ENCODE measurements at regions not wholly inside any gene's neighbourhood (a gene's known extent, or its start where the extent isn't known, plus 50 kb on each side); places are given as distances from the start of the nearest gene placed in this dataset.
"Not testable (repeated sequence)": the region's sequence is repeated elsewhere in the genome, so short reads cannot be mapped to it uniquely, and the experiment has no call there.

DNA sequence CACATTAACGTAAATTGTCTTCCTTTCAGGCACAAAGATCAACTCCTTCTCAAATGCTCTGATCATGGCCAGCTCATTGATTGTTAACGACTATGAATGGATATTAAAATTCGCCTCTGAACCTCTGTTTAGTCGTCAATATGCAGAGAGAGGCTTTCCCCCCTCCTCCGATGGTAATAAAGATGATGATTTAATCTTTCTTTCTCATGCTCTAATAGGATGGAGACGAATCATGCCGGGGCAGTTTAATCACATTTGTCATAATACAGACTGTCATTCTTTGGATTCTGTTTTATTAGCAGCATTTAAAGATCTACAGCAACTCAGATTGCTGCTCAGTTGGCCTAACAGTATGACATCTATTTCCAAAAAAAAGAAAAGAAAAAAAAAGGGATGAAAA is 132.9 kb downstream of the SREK1 start:
- H3K4me3 ChIP-seq (ENCODE audit: low read depth, low read length), result no peak overlapping the region
- TF ChIP-seq, protein P1, sequence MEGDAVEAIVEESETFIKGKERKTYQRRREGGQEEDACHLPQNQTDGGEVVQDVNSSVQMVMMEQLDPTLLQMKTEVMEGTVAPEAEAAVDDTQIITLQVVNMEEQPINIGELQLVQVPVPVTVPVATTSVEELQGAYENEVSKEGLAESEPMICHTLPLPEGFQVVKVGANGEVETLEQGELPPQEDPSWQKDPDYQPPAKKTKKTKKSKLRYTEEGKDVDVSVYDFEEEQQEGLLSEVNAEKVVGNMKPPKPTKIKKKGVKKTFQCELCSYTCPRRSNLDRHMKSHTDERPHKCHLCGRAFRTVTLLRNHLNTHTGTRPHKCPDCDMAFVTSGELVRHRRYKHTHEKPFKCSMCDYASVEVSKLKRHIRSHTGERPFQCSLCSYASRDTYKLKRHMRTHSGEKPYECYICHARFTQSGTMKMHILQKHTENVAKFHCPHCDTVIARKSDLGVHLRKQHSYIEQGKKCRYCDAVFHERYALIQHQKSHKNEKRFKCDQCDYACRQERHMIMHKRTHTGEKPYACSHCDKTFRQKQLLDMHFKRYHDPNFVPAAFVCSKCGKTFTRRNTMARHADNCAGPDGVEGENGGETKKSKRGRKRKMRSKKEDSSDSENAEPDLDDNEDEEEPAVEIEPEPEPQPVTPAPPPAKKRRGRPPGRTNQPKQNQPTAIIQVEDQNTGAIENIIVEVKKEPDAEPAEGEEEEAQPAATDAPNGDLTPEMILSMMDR (IDR thresholded peaks at IDR 0.05; ENCODE audit: insufficient read depth, low read length, missing control alignments), result no peak
- CTCF ChIA-PET, result interaction anchor here (0.6 kb wide), 1 partner anchor 92 kb away, joined by 3 read pairs; no protein-coding TSS in a partner anchor
- no peak for DNase-seq (ENCODE audit: low read depth, low spot score)
- POLR2A ChIA-PET, result no interaction called here

DNA sequence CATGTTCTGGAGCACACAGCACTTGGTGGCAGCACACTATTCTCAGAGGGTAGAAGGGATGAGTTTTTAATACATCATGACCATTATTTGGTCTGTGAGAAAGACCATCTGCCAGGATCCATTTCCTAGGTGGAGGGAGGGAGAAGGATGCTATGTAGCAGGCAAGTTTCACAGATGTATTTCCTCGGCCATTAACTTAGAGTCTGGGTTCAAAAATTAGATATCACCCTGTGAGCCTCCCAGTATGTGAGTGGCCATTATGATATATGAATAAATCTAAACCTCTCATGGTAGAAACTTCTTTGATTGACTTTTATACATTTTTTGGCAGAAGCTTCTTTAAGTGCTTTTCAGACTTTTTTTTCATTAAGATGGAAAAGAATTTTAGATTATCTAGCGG is 133.9 kb downstream of the SREK1 start:
- TF ChIP-seq, protein P1 (IDR thresholded peaks at IDR 0.05; ENCODE audit: insufficient read depth, low read length, missing control alignments), result no peak
- ChIA-PET POLR2A (no interaction called here), CTCF (no interaction called here)
- H3K4me3 ChIP-seq (ENCODE audit: low read depth, low read length), result no peak overlapping the region
- no peak for DNase-seq (ENCODE audit: low read depth, low spot score)

DNA sequence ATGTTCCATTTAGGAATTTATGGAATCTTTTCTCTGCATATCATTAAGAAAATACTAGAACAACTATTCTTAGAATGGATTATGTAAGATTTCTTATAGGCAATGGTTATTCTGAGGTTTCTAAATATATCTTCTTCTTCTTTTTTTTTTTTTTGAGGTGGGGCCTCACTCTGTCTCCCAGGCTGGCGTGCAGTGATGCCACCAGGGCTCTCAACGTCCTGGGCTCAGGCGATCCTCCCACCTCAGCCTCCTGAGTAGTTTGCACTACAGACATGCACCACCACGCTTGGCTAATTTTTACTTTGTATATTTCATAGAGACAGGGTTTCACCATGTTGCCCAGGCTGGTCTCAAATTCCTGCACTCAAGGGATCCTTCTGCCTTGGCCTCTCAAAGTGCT is 137.2 kb downstream of the SREK1 start:
- TF ChIP-seq, protein P1 (IDR thresholded peaks at IDR 0.05; ENCODE audit: insufficient read depth, low read length, missing control alignments), result no peak
- H3K4me3 ChIP-seq (ENCODE audit: low read depth, low read length), result no peak overlapping the region
- CTCF ChIA-PET, result no interaction called here
- no peak for DNase-seq (ENCODE audit: low read depth, low spot score)
- POLR2A ChIA-PET, result no interaction called here

DNA sequence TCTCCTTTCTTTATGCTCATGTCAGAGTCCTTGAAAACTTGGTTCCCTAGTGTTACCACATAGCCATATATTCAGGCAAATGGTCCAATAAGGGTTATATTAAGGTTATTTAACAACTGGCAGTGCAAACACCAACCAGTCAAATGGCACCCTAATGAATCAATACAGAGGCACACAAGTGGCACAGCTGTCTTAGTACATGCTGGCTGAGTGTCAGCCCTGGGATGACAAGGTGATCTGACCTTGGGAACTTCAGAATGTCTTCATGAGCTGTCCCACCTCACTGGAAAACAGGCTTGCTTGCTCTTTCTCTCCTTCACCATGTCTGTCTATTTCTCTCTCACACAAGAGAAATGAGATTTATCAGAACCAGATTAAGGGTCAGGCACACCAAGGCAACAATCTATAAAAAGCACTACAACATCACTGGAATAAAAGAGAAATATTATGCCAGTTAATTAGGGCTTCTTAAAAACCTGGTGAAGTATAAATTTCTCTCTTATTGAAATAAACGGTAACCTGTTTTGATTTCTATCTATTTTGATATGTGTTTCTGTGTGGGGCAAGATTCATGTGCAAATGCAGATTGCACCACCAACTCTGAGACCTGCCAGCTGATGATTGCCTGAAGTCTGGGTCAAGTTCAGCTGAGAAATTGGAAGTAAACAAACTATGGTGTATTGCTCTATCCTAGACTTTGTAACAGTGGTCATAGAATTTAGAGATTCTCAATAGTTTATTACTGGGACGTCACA is 140.7 kb downstream of the SREK1 start:
- ChIA-PET POLR2A (no interaction called here), CTCF (interaction anchor here (1.7 kb wide), 1 partner anchor 22 kb away, joined by 4 read pairs; no protein-coding TSS in a partner anchor)
- no peak overlapping the region for H3K4me3 ChIP-seq (ENCODE audit: low read depth, low read length)
- TF ChIP-seq, protein P1 (IDR thresholded peaks at IDR 0.05; ENCODE audit: insufficient read depth, low read length, missing control alignments), result no peak
- no peak for DNase-seq (ENCODE audit: low read depth, low spot score)

DNA sequence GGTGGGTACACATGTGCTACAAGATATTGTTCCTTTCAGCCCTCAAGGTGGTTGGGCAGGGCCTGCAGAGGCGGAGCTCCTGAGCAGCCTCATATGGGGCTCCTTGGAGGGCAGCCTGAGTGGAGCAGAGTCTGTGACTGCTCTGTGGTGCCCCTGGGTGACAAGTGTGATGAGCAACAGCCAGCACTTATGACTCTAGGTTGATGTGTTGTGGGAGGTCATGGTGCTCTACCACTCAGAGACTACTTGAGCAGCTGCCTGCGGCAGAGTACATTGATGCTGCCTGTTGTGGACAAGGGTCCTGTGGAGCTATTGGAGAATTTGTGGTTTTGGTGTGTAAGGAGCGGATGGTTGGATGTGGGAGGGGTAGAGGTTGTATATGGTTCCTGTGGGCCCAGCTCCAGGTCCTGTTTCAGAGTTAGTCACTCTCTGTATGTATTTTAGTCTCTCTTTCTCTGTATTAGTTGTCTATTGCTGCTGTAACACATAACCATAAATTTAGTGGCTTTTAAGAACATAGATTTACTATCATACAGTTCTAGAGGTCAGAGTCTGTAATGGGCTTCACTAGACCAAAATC is 141.3 kb downstream of the SREK1 start:
- POLR2A ChIA-PET, result no interaction called here
- H3K4me3 ChIP-seq (ENCODE audit: low read depth, low read length), result no peak overlapping the region
- no peak for DNase-seq (ENCODE audit: low read depth, low spot score)
- CTCF ChIA-PET, result interaction anchor here (1.4 to 1.7 kb wide), 2 partner anchors 21 kb away, joined by 4 to 5 read pairs; no protein-coding TSS in a partner anchor
- TF ChIP-seq, protein P1 (IDR thresholded peaks at IDR 0.05; ENCODE audit: insufficient read depth, low read length, missing control alignments), result no peak

DNA sequence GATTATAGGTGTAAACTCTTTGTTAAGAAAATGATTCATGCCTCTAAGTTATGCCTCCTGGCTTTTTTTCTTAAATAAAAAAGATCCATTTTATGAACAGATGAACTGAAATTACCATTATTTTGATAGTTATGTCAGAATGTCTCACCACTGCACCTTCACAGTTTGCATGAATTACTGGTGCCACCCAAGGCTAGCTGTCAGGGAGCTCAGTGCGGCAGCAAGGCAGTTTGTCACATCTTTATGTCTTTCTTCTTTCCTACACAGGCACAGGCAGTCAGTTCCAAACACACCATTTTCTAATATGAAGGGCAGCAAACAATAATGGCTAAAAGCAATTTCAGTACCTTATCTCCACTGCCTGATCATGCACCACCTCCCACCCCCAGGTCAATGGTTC is 147.7 kb downstream of the SREK1 start:
- ChIA-PET POLR2A (no interaction called here), CTCF (no interaction called here)
- no peak for DNase-seq (ENCODE audit: low read depth, low spot score)
- no peak overlapping the region for H3K4me3 ChIP-seq (ENCODE audit: low read depth, low read length)
- TF ChIP-seq, protein P1 (IDR thresholded peaks at IDR 0.05; ENCODE audit: insufficient read depth, low read length, missing control alignments), result no peak

DNA sequence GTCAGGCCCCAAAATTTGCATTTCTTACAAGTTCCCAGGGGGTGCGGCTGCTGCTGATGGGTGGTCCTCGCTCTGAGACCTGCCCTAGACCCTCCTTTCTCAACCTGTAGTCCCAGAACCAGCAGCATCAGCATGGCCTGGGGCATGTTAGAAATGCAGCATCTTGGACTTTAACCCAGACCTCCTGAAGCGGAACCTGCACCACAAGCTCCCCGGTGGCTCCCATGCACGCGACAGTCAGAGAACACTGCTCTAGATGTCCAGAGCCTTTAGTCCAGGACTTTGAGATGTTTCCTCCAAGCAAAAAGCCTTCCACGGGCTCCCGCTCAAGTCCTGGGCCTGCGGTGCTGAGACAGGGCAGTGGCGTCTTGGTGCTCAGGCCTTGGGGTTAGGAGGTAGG is 149.8 kb downstream of the SREK1 start:
- DNase-seq (ENCODE audit: low read depth, low spot score); H3K4me3 ChIP-seq (ENCODE audit: low read depth, low read length); POLR2A ChIA-PET: not testable (repeated sequence)
- CTCF ChIA-PET, result interaction anchor here (1.2 to 1.7 kb wide), 3 partner anchors 9 to 14 kb away, joined by 3 to 4 read pairs (median 3); no protein-coding TSS in a partner anchor

Measured in AG04449 (cell line).